A673 (cell line): ENCODE measurements at regions not wholly inside any gene's neighbourhood (a gene's known extent, or its start where the extent isn't known, plus 50 kb on each side); places are given as distances from the start of the nearest gene placed in this dataset.

Source experiments
- BruUV-seq: library from RNA; stranded (reverse); fragments of 400-500 nt; replicated peaks from 2 replicates; lab custom pipeline; 2021; lab: Mats Ljungman, UMichigan
- CTCF ChIA-PET: fragments of 300-600 bp; sonication (Branson Sonifier 250); formaldehyde crosslinking; loops from one replicate; lab custom pipeline; 2022; ENCODE audit warnings: antibody characterized with exemption; lab: Charles Lee
- POLR2A ChIA-PET: fragments of 300-600 bp; sonication (Branson Sonifier 250); formaldehyde crosslinking; loops from one replicate; lab custom pipeline; 2022; ENCODE audit warnings: antibody characterized with exemption; ENCODE audit not compliant: low non-redundant PET; lab: Charles Lee
- DNase-seq: peaks from one replicate; pipeline ENCODE4 v3.0.0-alpha.2; 2015; ENCODE audit warnings: low spot score
- H3K27ac ChIP-seq: fragments of 200-600 bp; sonication (generic); 2 replicates; pipeline ENCODE4 v1.5.1; 2016; ENCODE audit warnings: mixed run types, low read depth, mild to moderate bottlenecking, mixed read lengths, antibody characterized with exemption, low read length; ENCODE audit not compliant: poor library complexity, severe bottlenecking
- H3K27me3 ChIP-seq: fragments of 200-600 bp; sonication (generic); replicated peaks from 2 replicates; pipeline ENCODE4 v1.6.1; 2017; ENCODE audit warnings: mixed run types, low read depth, mild to moderate bottlenecking, mixed read lengths, antibody characterized with exemption, low read length; ENCODE audit not compliant: insufficient read depth, poor library complexity
- H3K36me3 ChIP-seq: fragments of 200-600 bp; sonication (generic); 2 replicates; pipeline ENCODE4 v1.6.1; 2016; ENCODE audit warnings: mixed run types, mild to moderate bottlenecking, mixed read lengths, antibody characterized with exemption, low read length; ENCODE audit not compliant: insufficient read depth, poor library complexity, severe bottlenecking
- H3K4me1 ChIP-seq: fragments of 200-600 bp; sonication (generic); 2 replicates; pipeline ENCODE4 v1.6.1; 2017; ENCODE audit warnings: mixed run types, mild to moderate bottlenecking, mixed read lengths, antibody characterized with exemption, low read length; ENCODE audit not compliant: insufficient read depth, poor library complexity, severe bottlenecking
- H3K4me3 ChIP-seq: fragments of 200-600 bp; sonication (generic); 2 replicates; pipeline ENCODE4 v1.5.1; 2016; ENCODE audit warnings: low read depth, mixed run types, mild to moderate bottlenecking, mixed read lengths, low read length; ENCODE audit not compliant: poor library complexity, severe bottlenecking
- H3K9me3 ChIP-seq: fragments of 200-600 bp; sonication (generic); 2 replicates; pipeline ENCODE4 v1.6.1; 2016; ENCODE audit warnings: mixed run types, low read depth, mild to moderate bottlenecking, mixed read lengths, antibody characterized with exemption, low read length; ENCODE audit not compliant: poor library complexity, severe bottlenecking
- EZH2 ChIP-seq: fragments of 200-600 bp; sonication (generic); IDR thresholded peaks from 2 replicates; pipeline ENCODE4 v1.6.1; 2017; ENCODE audit warnings: borderline replicate concordance, low read depth, mild to moderate bottlenecking, mixed read lengths, antibody characterized with exemption, low read length; ENCODE audit not compliant: poor library complexity, severe bottlenecking
- intact Hi-C: fragments of 100-400 bp; cut with micrococcal nuclease; formaldehyde crosslinking; loops from one replicate; pipeline ENCODE4 v1.10.0; 2022; ENCODE audit not compliant: unreplicated experiment
- TF ChIP-seq, protein P1 (sequence below): fragments of 300-800, 200-600 bp; sonication (generic); conservative IDR thresholded peaks from 2 replicates; pipeline ENCODE4 v1.5.1; 2017; ENCODE audit warnings: low read depth, mild to moderate bottlenecking, antibody characterized with exemption, low read length, moderate library complexity, mixed read lengths

DNA sequence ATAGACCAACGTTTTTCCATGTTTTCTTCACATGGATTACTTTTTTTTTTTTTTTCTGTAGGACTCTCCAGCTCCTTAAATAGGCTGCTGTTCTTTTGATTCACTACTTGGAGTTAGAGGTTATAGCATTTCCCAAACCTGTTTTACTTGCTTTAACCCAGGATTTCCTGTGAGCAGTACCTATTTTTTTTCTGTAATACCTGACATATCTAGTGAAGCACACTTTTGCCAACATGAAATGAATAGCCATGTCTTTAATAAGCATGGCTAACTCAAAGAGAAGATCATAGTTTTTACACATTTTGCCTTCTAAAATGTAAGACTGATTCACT is 137.0 kb downstream of the FOXA2 start:
- Histone ChIP-seq H3K4me3 (no peak overlapping the region), H3K36me3 (no peaks in the 10 kb centered on the region), H3K9me3 (no peaks in the 10 kb centered on the region), H3K27ac (no peak overlapping the region), H3K4me1 (no peaks in the 10 kb centered on the region), H3K27me3 (peaks cover 30% of the 10 kb centered on the region)
- no peak for DNase-seq
- CTCF ChIA-PET = no interaction called here
- TF ChIP-seq, protein P1, sequence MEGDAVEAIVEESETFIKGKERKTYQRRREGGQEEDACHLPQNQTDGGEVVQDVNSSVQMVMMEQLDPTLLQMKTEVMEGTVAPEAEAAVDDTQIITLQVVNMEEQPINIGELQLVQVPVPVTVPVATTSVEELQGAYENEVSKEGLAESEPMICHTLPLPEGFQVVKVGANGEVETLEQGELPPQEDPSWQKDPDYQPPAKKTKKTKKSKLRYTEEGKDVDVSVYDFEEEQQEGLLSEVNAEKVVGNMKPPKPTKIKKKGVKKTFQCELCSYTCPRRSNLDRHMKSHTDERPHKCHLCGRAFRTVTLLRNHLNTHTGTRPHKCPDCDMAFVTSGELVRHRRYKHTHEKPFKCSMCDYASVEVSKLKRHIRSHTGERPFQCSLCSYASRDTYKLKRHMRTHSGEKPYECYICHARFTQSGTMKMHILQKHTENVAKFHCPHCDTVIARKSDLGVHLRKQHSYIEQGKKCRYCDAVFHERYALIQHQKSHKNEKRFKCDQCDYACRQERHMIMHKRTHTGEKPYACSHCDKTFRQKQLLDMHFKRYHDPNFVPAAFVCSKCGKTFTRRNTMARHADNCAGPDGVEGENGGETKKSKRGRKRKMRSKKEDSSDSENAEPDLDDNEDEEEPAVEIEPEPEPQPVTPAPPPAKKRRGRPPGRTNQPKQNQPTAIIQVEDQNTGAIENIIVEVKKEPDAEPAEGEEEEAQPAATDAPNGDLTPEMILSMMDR = no peak
- TF ChIP-seq EZH2 = no peak
- BruUV-seq = no TSS peak
- intact Hi-C loops = no loop called here
- POLR2A ChIA-PET = no interaction called here

DNA sequence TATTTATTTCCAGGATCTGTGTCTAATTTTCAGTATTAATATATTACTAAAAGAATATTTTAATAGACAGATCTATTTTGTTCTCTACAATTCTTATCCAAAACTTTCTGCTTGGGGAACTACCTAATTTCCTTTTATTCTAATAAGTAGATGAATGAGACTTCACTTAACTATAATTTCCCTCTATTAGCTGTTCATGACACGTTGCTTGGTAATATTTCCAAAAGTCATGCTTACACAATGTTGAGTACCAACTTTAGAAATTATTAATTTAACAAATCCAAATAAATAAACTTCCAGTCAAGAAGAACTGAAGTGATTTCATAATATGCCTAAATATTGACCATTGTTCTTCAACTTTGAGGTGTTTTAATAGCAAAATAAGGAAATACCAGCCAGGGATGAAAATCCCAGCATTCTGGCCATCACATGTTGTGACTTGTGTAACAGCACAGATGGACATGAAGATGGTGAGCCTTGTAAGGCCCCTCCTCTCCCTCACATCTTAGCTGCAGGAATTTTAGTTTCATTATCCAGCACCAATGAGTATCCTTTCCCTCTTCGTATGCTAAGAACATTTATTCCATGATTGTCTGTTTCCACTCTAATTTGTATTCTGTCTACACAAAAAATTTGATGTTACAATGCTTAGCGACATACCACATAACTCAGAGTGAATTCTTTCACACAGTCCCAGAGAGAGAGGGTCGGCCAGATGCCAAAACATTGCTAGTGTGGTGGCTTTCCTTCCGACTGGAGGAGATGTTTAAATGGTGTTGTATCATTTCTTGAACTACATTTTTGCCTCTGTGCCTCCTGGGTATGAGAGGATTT is 137.5 kb downstream of the FOXA2 start:
- ChIA-PET POLR2A (no interaction called here), CTCF (no interaction called here)
- Histone ChIP-seq H3K36me3 (no peaks in the 10 kb centered on the region), H3K4me1 (no peaks in the 10 kb centered on the region), H3K27ac (no peak overlapping the region), H3K27me3 (peaks cover 30% of the 10 kb centered on the region), H3K9me3 (no peaks in the 10 kb centered on the region), H3K4me3 (no peak overlapping the region)
- TF ChIP-seq, protein P1 = no peak
- no peak for TF ChIP-seq EZH2
- BruUV-seq = no TSS peak
- DNase-seq = no peak
- intact Hi-C loops = no loop called here

DNA sequence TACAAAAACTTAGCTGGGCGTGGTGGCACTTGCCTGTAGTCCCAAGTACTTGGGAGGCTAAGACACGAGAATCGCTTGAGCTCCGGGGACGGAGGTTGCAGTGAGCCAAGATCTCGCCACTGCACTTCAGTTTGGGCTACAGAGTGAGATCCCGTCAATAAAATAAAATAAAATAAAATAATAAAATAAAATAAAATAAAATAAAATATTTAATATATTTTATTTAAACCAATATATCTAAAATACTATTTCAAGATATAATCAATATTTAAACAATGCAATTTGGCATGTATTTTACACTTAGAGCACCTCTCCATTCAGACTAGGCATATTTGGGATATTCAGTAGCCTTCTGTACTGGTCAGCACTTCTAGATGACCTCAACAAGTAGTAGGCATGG is 142.1 kb downstream of the FOXA2 start:
- Histone ChIP-seq H3K27me3 (peaks cover 2% of the 10 kb centered on the region), H3K27ac (no peak overlapping the region), H3K9me3 (no peaks in the 10 kb centered on the region), H3K4me1 (no peaks in the 10 kb centered on the region), H3K36me3 (no peaks in the 10 kb centered on the region), H3K4me3 (no peak overlapping the region)
- DNase-seq = no peak
- ChIA-PET POLR2A (no interaction called here), CTCF (no interaction called here)
- TF ChIP-seq EZH2 = no peak
- no TSS peak for BruUV-seq
- intact Hi-C loops = no loop called here

DNA sequence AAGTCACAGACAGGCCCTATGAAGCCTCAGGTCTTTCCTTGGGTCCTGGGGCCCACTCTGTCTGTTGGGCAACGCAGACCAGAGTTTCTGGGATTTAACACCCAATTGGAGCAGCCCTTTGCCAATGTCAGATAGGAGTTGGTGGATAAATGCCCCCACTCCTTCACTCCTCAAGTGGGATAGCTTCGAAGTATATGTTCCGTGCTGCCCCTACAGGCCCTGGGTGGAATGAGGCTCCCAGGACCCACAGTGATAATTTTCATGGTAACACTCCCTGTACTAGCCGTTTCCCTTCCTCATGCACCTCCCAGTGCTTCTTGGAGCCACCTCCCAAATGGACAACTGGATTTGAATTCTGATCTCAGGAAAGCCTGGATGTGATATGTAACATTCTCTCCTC is 145.4 kb downstream of the FOXA2 start:
- no peak for DNase-seq
- Histone ChIP-seq H3K36me3 (no peaks in the 10 kb centered on the region), H3K4me3 (no peak overlapping the region), H3K27ac (no peak overlapping the region), H3K4me1 (no peaks in the 10 kb centered on the region), H3K27me3 (no peaks in the 10 kb centered on the region), H3K9me3 (no peaks in the 10 kb centered on the region)
- no peak for TF ChIP-seq EZH2
- TF ChIP-seq, protein P1 = peak; percentile 36
- no TSS peak for BruUV-seq
- CTCF ChIA-PET = no interaction called here
- POLR2A ChIA-PET = no interaction called here
- intact Hi-C loops = no loop called here
